K562 (cell line): ENCODE measurements at regions not wholly inside any gene's neighbourhood (a gene's known extent, or its start where the extent isn't known, plus 50 kb on each side); places are given as distances from the start of the nearest gene placed in this dataset.

Experiments used
- FOXA1 ChIP-seq: fragments of 450-650 bp; IDR thresholded peaks from 2 replicates; pipeline ENCODE4 v1.6.1; 2016; ENCODE audit warnings: mild to moderate bottlenecking, borderline replicate concordance
- MXI1 ChIP-seq: IDR thresholded peaks from 2 replicates; pipeline ENCODE4 v1.6.1; 2011; ENCODE audit warnings: low read depth, mild to moderate bottlenecking, improper control_type of control experiment, low read length
- MYBL2 ChIP-seq, 2 experiments: fragments of 450-650 bp in 1 of 2; sonication (generic) in 1 of 2; formaldehyde crosslinking in 1 of 2; IDR thresholded peaks; 2 replicates each; pipeline versions ENCODE4 v1.6.1 to v1.8.1; 2017 to 2022; ENCODE audit warnings: borderline replicate concordance in 1 of 2, inconsistent platforms in 1 of 2, low read depth in 1 of 2, mild to moderate bottlenecking in 1 of 2, missing genetic modification reagents in 1 of 2, moderate library complexity in 1 of 2
- RBFOX2 ChIP-seq: fragments of 200-400 bp; formaldehyde crosslinking; IDR thresholded peaks from 2 replicates; pipeline ENCODE4 v1.6.1; 2017; ENCODE audit warnings: low read depth, mild to moderate bottlenecking, low read length, moderate library complexity
- RBM34 ChIP-seq: fragments of 200-400 bp; formaldehyde crosslinking; IDR thresholded peaks from 2 replicates; pipeline ENCODE4 v1.6.1; 2018; ENCODE audit warnings: low read length, borderline replicate concordance; ENCODE audit not compliant: insufficient read depth
- STAT5B ChIP-seq: fragments of 250-450 bp; sonication (Bioruptor Pico); IDR thresholded peaks from 2 replicates; pipeline ENCODE4 v1.8.0; 2021; ENCODE audit warnings: mild to moderate bottlenecking, inconsistent platforms
- ZNF444 ChIP-seq: fragments of 250-450 bp; sonication (Bioruptor Pico); IDR thresholded peaks from 2 replicates; pipeline ENCODE4 v1.4.0; 2020; ENCODE audit warnings: mild to moderate bottlenecking, moderate library complexity
- ZNF717 ChIP-seq: fragments of 250-450 bp; sonication (Bioruptor Pico); IDR thresholded peaks from 2 replicates; pipeline ENCODE4 v1.5.0; 2021

DNA sequence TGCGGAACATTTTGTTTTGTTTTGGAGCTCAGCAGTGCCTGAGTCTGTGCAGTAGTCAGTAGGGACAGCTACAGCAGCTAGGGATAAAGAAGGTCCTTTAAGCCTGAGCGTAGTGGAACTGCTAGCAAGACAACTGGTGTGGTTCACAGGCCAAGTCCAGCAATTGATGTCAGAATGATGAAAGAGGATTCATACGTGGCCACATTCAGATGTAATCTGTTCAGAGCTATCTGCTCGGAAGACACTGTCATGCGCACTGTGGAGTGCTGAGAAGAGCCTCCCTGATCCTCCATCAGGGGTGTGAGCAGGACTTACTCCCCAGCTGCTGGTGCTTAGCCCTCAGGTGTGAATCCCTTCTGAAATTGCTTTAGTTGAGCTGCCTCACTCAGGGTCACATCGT is 79.6 kb upstream of the ANKRD1 start:
- TF ChIP-seq MXI1 (no peak), ZNF717 (CRISPR knock-in tag) (no peak), RBM34 (no peak), ZNF444 (CRISPR knock-in tag) (no peak), STAT5B (CRISPR knock-in tag) (no peak), MYBL2 (IDR thresholded peaks at IDR 0.05; ENCODE audit: low read depth) (no peak), MYBL2 (CRISPR knock-in tag; IDR thresholded peaks at IDR 0.05; ENCODE audit: borderline replicate concordance) (no peak), RBFOX2 (no peak), FOXA1 (no peak)
